Neuronal stem cell (in vitro differentiated cells): ENCODE measurements at regions not wholly inside any gene's neighbourhood (a gene's known extent, or its start where the extent isn't known, plus 50 kb on each side); places are given as distances from the start of the nearest gene placed in this dataset.

Experiments
- DNase-seq: peaks from one replicate; pipeline ENCODE4 v3.0.0-alpha.2; 2013; ENCODE audit warnings: low spot score
- H2AFZ ChIP-seq: one replicate; pipeline ENCODE4 v1.6.1; 2013; ENCODE audit warnings: mild to moderate bottlenecking, low read length, inconsistent platforms
- H2AK5ac ChIP-seq: 2 replicates; pipeline ENCODE4 v1.6.1; 2013; ENCODE audit warnings: low read depth, mild to moderate bottlenecking, inconsistent platforms, low read length, moderate library complexity, mixed read lengths
- H2BK120ac ChIP-seq: 2 replicates; pipeline ENCODE4 v1.6.1; 2013; ENCODE audit warnings: low read depth, mild to moderate bottlenecking, inconsistent platforms, low read length, moderate library complexity, mixed read lengths
- H2BK12ac ChIP-seq: one replicate; pipeline ENCODE4 v1.6.1; 2013; ENCODE audit warnings: low read length, inconsistent platforms
- H2BK15ac ChIP-seq: 2 replicates; pipeline ENCODE4 v1.6.1; 2013; ENCODE audit warnings: mild to moderate bottlenecking, low read length, inconsistent platforms, mixed read lengths
- H2BK5ac ChIP-seq: one replicate; pipeline ENCODE4 v1.6.1; 2013; ENCODE audit warnings: inconsistent platforms, mild to moderate bottlenecking, low read length, moderate library complexity
- H3K14ac ChIP-seq: one replicate; pipeline ENCODE4 v1.6.1; 2013; ENCODE audit warnings: low read length, inconsistent platforms
- H3K18ac ChIP-seq: 2 replicates; pipeline ENCODE4 v1.6.1; 2013; ENCODE audit warnings: low read length, inconsistent platforms
- H3K23ac ChIP-seq: 2 replicates; pipeline ENCODE4 v1.6.1; 2013; ENCODE audit warnings: low read depth, mild to moderate bottlenecking, mixed read lengths, low read length, inconsistent platforms; ENCODE audit not compliant: poor library complexity
- H3K27ac ChIP-seq: replicated peaks from 3 replicates; pipeline ENCODE4 v1.5.1; 2013; ENCODE audit warnings: low read length, inconsistent platforms
- H3K27me3 ChIP-seq, 3 experiments: 2 replicates each; pipeline ENCODE4 v1.6.1; 2013; ENCODE audit warnings: low read length in 3 of 3, mild to moderate bottlenecking in 2 of 3, inconsistent platforms in 1 of 3, low read depth in 1 of 3, mixed read lengths in 1 of 3, moderate library complexity in 1 of 3; ENCODE audit not compliant: control insufficient read depth in 3 of 3, insufficient read depth in 3 of 3
- H3K36me3 ChIP-seq, 2 donors: replicated peaks in 1 of 2; 2 replicates each; pipeline ENCODE4 v1.6.1; 2013; ENCODE audit warnings: low read length in 2 of 2; ENCODE audit not compliant: control insufficient read depth in 2 of 2, insufficient read depth in 2 of 2
- H3K4ac ChIP-seq: 2 replicates; pipeline ENCODE4 v1.6.1; 2013; ENCODE audit warnings: inconsistent platforms, mild to moderate bottlenecking, low read length, moderate library complexity
- H3K4me1 ChIP-seq, 2 donors: 1 replicate in 1 of 2; 2 replicates in 1 of 2; pipeline ENCODE4 v1.6.1; 2013; ENCODE audit warnings: low read length in 2 of 2, low read depth in 1 of 2; ENCODE audit not compliant: control insufficient read depth in 2 of 2, insufficient read depth in 1 of 2
- H3K4me2 ChIP-seq: one replicate; pipeline ENCODE4 v1.6.1; 2013; ENCODE audit warnings: mild to moderate bottlenecking, low read length, inconsistent platforms; ENCODE audit not compliant: insufficient read depth, poor library complexity, severe bottlenecking
- H3K4me3 ChIP-seq, 2 donors: 2 replicates each; pipeline ENCODE4 v1.5.1; 2013; ENCODE audit warnings: low read length in 2 of 2, mild to moderate bottlenecking in 2 of 2, inconsistent platforms in 1 of 2, moderate library complexity in 1 of 2
- H3K79me1 ChIP-seq: one replicate; pipeline ENCODE4 v1.6.1; 2013; ENCODE audit warnings: low read depth, mild to moderate bottlenecking, inconsistent platforms, low read length, moderate library complexity
- H3K9ac ChIP-seq: one replicate; pipeline ENCODE4 v1.6.1; 2013; ENCODE audit warnings: mild to moderate bottlenecking, low read depth, low read length, inconsistent platforms; ENCODE audit not compliant: poor library complexity
- H3K9me3 ChIP-seq, 2 donors: replicated peaks in 1 of 2; 2 replicates each; pipeline versions ENCODE3 to v1.6.1; 2013; ENCODE audit warnings: low read length in 2 of 2, mild to moderate bottlenecking in 2 of 2, inconsistent platforms in 1 of 2, low read depth in 1 of 2, mixed read lengths in 1 of 2, moderate library complexity in 1 of 2; ENCODE audit not compliant: control insufficient read depth in 2 of 2, insufficient read depth in 1 of 2
- H4K8ac ChIP-seq: one replicate; pipeline ENCODE4 v1.6.1; 2013; ENCODE audit warnings: low read depth, mild to moderate bottlenecking, inconsistent platforms, low read length, moderate library complexity
- H4K91ac ChIP-seq: one replicate; pipeline ENCODE4 v1.6.1; 2013; ENCODE audit warnings: low read length, low read depth, mild to moderate bottlenecking, inconsistent platforms; ENCODE audit not compliant: poor library complexity
- WGBS, 2 donors: extraction: QIAGEN DNeasy Blood & Tissue Kit; methylation state at CpG; one replicate each; pipeline ENCODE4 v1.1.7; 2013; ENCODE audit warnings: missing lambda C conversion rate in 2 of 2, mixed read lengths in 1 of 2; ENCODE audit not compliant: insufficient read length in 2 of 2, insufficient replicate concordance in 1 of 2; ENCODE audit errors: extremely low coverage in 2 of 2; 5-methylcytosine and 5-hydroxymethylcytosine counted together

DNA sequence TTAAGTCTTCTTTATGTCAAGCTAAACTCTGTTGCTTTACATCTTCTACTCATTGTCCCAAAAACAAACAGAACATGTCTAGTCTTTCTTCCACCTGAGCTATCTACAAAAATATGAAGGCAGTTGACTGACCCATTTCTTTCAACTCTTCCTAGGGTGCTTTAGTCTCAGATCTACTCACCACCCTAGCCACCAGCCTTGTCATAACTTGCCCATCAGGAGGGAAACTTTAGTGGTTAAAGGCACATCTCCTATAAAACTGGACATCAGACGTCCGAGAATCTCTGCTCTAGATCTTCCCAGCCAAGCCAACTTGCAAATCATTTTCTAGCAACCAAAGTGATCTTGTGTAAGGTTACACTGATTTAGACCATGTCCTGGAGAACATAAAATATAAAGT is 205.0 kb downstream of the ACTL7B start:
- Histone ChIP-seq H2BK5ac (no peak overlapping the region), H3K4me3 (no peak overlapping the region), H2AFZ (no peak overlapping the region), H3K36me3 (no peaks in the 10 kb centered on the region), H3K4ac (no peak overlapping the region), H4K91ac (no peak overlapping the region), H3K79me1 (no peaks in the 10 kb centered on the region), H2BK12ac (no peak overlapping the region), H2AK5ac (no peak overlapping the region), H3K14ac (no peak overlapping the region), H3K18ac (no peak overlapping the region), H2BK120ac (no peak overlapping the region), H3K9me3 (no peaks in the 10 kb centered on the region), H3K4me1 (no peaks in the 10 kb centered on the region), H3K9ac (no peak overlapping the region), H3K27ac (no peak overlapping the region), H4K8ac (no peak overlapping the region), H3K4me2 (no peak overlapping the region), H3K27me3 (no peaks in the 10 kb centered on the region), H2BK15ac (no peak overlapping the region), H3K23ac (no peak overlapping the region)
- no CpG with 5 or more reads among the region's 2 CpGs for WGBS, 2 donors
- no peak for DNase-seq

- no peak overlapping the region for H2BK15ac ChIP-seq
- H3K9me3 ChIP-seq, result no peaks in the 10 kb centered on the region
- WGBS, 2 donors, result no CpG with 5 or more reads among the region's 6 CpGs
- H2BK12ac ChIP-seq, result no peak overlapping the region
- no peak overlapping the region for H2BK120ac ChIP-seq
- H2BK5ac ChIP-seq, result no peak overlapping the region
- H3K36me3 ChIP-seq, result no peaks in the 10 kb centered on the region
- no peak overlapping the region for H2AFZ ChIP-seq
- no peak overlapping the region for H3K27ac ChIP-seq
- DNase-seq, result no peak
- H3K9ac ChIP-seq, result no peak overlapping the region
- H3K27me3 ChIP-seq, result no peaks in the 10 kb centered on the region
- no peak overlapping the region for H3K18ac ChIP-seq
- H3K23ac ChIP-seq, result no peak overlapping the region
- no peak overlapping the region for H3K4me2 ChIP-seq
- H4K8ac ChIP-seq, result no peak overlapping the region
- no peak overlapping the region for H4K91ac ChIP-seq
- no peak overlapping the region for H3K14ac ChIP-seq
- no peak overlapping the region for H3K4me3 ChIP-seq
- no peak overlapping the region for H2AK5ac ChIP-seq
- no peaks in the 10 kb centered on the region for H3K4me1 ChIP-seq
- no peaks in the 10 kb centered on the region for H3K79me1 ChIP-seq
- H3K4ac ChIP-seq, result no peak overlapping the region
These were observed 210.3 kb downstream of the ACTL7B start for GRCh38 chr9:108645520-108645919.

DNA sequence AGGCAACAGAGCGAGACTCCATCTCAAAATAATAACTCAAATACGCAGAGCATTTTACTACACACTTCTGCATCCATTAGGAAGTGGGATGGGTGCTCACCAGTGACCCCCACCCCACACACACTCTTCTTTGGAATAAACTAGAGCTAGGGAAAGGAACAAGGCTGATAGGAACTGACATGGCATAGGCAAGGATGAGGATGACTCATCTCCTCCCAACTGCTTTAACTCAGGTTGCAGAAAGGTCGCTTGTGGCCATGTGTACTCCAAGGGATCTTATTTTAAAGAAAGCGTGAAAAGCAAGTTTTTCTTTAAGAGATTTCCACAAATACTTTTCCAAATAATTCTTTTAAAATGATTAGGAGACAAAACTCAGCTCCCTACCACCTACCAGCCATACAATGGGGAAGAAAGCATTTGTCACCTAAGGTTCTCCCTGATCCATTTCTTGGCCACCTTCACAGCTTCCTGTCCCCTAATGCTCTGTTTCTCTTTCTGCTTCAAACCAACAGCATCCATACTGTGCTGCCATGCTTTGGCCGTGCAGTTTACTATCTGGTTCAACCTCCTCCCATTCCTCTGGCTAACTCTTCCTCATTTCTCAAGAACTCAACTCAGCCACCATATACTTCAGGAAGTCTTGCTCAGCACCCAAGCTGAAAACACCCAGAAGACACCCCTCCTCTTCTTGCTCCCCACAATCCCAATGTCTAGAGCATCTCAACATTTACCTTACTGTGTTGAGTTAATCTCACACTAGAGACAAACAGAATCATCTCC is 211.9 kb downstream of the ACTL7B start:
- Histone ChIP-seq H3K79me1 (no peaks in the 10 kb centered on the region), H3K9me3 (no peaks in the 10 kb centered on the region), H2AK5ac (no peak overlapping the region), H3K4ac (no peak overlapping the region), H4K91ac (no peak overlapping the region), H3K23ac (no peak overlapping the region), H2AFZ (no peak overlapping the region), H3K14ac (no peak overlapping the region), H3K9ac (no peak overlapping the region), H3K4me2 (no peak overlapping the region), H3K4me3 (no peak overlapping the region), H3K4me1 (no peaks in the 10 kb centered on the region), H3K27me3 (no peaks in the 10 kb centered on the region), H2BK5ac (no peak overlapping the region), H3K18ac (no peak overlapping the region), H2BK12ac (no peak overlapping the region), H3K36me3 (no peaks in the 10 kb centered on the region), H3K27ac (no peak overlapping the region), H4K8ac (no peak overlapping the region), H2BK120ac (no peak overlapping the region), H2BK15ac (no peak overlapping the region)
- no CpG with 5 or more reads among the region's 5 CpGs for WGBS, 2 donors
- DNase-seq, result no peak

DNA sequence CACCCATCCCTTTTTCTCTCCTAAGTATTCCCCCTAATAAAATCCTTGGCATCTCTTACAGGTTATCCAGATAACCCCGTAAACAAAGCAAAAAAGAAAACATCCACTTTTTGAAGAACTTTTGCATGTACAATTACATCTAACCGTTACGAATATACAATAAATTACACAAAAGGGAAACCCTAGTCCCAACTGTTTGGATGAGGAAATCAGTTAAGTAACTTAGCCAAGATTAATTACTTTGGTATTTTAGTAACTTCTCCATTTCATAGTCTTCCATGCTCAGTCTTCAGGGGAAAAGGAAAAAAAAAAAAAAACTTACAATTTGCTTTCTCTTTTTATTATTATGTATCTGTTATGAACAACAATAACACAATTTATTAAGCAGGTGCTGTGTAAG is 212.9 kb downstream of the ACTL7B start:
- no CpG with 5 or more reads among the region's 3 CpGs for WGBS, 2 donors
- no peak for DNase-seq
- H3K9ac ChIP-seq, result no peak overlapping the region
- no peaks in the 10 kb centered on the region for H3K4me1 ChIP-seq
- H2BK5ac ChIP-seq, result no peak overlapping the region
- H3K4me3 ChIP-seq, result no peak overlapping the region
- H2AFZ ChIP-seq, result no peak overlapping the region
- no peak overlapping the region for H2BK15ac ChIP-seq
- H2AK5ac ChIP-seq, result no peak overlapping the region
- H4K8ac ChIP-seq, result no peak overlapping the region
- no peak overlapping the region for H3K4me2 ChIP-seq
- H3K27me3 ChIP-seq, result no peaks in the 10 kb centered on the region
- H2BK120ac ChIP-seq, result no peak overlapping the region
- no peak overlapping the region for H3K14ac ChIP-seq
- H3K9me3 ChIP-seq, result no peaks in the 10 kb centered on the region
- no peaks in the 10 kb centered on the region for H3K79me1 ChIP-seq
- H3K4ac ChIP-seq, result no peak overlapping the region
- H3K36me3 ChIP-seq, result no peaks in the 10 kb centered on the region
- no peak overlapping the region for H3K23ac ChIP-seq
- H4K91ac ChIP-seq, result no peak overlapping the region
- H3K27ac ChIP-seq, result no peak overlapping the region
- H2BK12ac ChIP-seq, result no peak overlapping the region
- H3K18ac ChIP-seq, result no peak overlapping the region
